SK-N-SH (cell line): ENCODE measurements at regions not wholly inside any gene's neighbourhood (a gene's known extent, or its start where the extent isn't known, plus 50 kb on each side); places are given as distances from the start of the nearest gene placed in this dataset.

ENCODE experiments used
- EP300 ChIP-seq, 2 experiments: IDR thresholded peaks; 2 replicates each; pipeline versions ENCODE4 v1.4.0 to v1.6.1; 2012; ENCODE audit warnings: borderline replicate concordance in 1 of 2, low read depth in 1 of 2, low read length in 1 of 2
- EZH2phosphoT487 ChIP-seq: fragments of 200-600 bp; sonication (generic); IDR thresholded peaks from 2 replicates; pipeline ENCODE4 v1.6.1; 2017; ENCODE audit warnings: low read depth, mixed run types, mild to moderate bottlenecking, antibody characterized with exemption, moderate library complexity, borderline replicate concordance
- FOXM1 ChIP-seq: IDR thresholded peaks from 2 replicates; pipeline ENCODE4 v1.4.0; 2012; ENCODE audit warnings: low read depth, mild to moderate bottlenecking
- NFIC ChIP-seq: IDR thresholded peaks from 2 replicates; pipeline ENCODE4 v1.4.0; 2012; ENCODE audit warnings: borderline replicate concordance
- POLR2AphosphoS5 ChIP-seq: IDR thresholded peaks from 2 replicates; pipeline ENCODE4 v1.6.1; 2012; ENCODE audit warnings: low read depth, low read length
- RXRA ChIP-seq: IDR thresholded peaks from 2 replicates; pipeline ENCODE4 v1.4.0; 2012; ENCODE audit warnings: low read depth, mild to moderate bottlenecking, borderline replicate concordance
- SIN3A ChIP-seq: IDR thresholded peaks from 2 replicates; pipeline ENCODE4 v1.6.1; 2012; ENCODE audit warnings: low read depth, mild to moderate bottlenecking, low read length, moderate library complexity, borderline replicate concordance
- YY1 ChIP-seq: IDR thresholded peaks from 2 replicates; pipeline ENCODE4 v1.4.0; 2012; ENCODE audit warnings: low read depth, mild to moderate bottlenecking
- TF ChIP-seq, protein P1 (sequence below): fragments of 200-600 bp; sonication (generic); IDR thresholded peaks from 2 replicates; pipeline ENCODE4 v1.6.1; 2017; ENCODE audit warnings: antibody characterized with exemption, mild to moderate bottlenecking, moderate library complexity
- TF ChIP-seq, protein P2 (sequence below): fragments of 150-350 bp; IDR thresholded peaks from 2 replicates; pipeline ENCODE4 v1.6.1; 2017; ENCODE audit warnings: antibody characterized with exemption, low read length, low read depth, borderline replicate concordance

DNA sequence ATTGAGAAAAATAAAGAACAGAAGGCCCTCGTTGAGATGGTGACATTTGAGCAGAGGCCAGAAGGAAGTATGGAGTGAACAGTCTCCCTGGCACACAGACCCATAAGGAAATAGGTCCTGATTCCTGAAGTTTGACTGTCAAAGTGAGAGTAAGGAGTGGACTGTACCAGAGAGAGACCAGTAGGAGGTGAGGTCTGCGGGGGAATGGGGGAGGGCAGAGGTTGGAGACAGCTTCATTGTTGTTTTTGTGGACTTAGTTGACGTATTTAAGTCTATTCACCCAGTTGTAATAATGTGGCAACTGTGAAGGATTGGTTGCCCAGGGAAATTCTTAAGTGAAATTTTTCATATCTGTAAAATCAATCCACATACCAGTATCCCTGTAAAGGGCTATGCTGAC is 110.7 kb downstream of the TFAP2B start:
- TF ChIP-seq, protein P1, sequence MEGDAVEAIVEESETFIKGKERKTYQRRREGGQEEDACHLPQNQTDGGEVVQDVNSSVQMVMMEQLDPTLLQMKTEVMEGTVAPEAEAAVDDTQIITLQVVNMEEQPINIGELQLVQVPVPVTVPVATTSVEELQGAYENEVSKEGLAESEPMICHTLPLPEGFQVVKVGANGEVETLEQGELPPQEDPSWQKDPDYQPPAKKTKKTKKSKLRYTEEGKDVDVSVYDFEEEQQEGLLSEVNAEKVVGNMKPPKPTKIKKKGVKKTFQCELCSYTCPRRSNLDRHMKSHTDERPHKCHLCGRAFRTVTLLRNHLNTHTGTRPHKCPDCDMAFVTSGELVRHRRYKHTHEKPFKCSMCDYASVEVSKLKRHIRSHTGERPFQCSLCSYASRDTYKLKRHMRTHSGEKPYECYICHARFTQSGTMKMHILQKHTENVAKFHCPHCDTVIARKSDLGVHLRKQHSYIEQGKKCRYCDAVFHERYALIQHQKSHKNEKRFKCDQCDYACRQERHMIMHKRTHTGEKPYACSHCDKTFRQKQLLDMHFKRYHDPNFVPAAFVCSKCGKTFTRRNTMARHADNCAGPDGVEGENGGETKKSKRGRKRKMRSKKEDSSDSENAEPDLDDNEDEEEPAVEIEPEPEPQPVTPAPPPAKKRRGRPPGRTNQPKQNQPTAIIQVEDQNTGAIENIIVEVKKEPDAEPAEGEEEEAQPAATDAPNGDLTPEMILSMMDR, result no peak
- TF ChIP-seq FOXM1, result no peak
- no peak for TF ChIP-seq NFIC
- no peak for TF ChIP-seq SIN3A
- TF ChIP-seq, protein P2, sequence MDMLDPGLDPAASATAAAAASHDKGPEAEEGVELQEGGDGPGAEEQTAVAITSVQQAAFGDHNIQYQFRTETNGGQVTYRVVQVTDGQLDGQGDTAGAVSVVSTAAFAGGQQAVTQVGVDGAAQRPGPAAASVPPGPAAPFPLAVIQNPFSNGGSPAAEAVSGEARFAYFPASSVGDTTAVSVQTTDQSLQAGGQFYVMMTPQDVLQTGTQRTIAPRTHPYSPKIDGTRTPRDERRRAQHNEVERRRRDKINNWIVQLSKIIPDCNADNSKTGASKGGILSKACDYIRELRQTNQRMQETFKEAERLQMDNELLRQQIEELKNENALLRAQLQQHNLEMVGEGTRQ, result no peak
- TF ChIP-seq POLR2AphosphoS5, result no peak
- TF ChIP-seq RXRA, result no peak
- no peak for TF ChIP-seq EP300 (IDR thresholded peaks at IDR 0.05; ENCODE audit: borderline replicate concordance in 1 of 2, low read depth in 1 of 2, low read length in 1 of 2)
- TF ChIP-seq EZH2phosphoT487, result no peak
- TF ChIP-seq YY1, result no peak
